ENCODE measurements at regions not wholly inside any gene's neighbourhood (a gene's known extent, or its start where the extent isn't known, plus 50 kb on each side); places are given as distances from the start of the nearest gene placed in this dataset.
"Not testable (repeated sequence)": the region's sequence is repeated elsewhere in the genome, so short reads cannot be mapped to it uniquely, and the experiment has no call there.

GRCh38 chr1:221865808-221866207 is 123.9 kb upstream of the DUSP10 start:
- peak; percentile 29 for DNase-seq (ENCODE audit: low read depth)
- no peak overlapping the region for H3K4me3 ChIP-seq (ENCODE audit: low read depth, low read length)
- TF ChIP-seq CTCF (conservative IDR thresholded peaks at IDR 0.05; ENCODE audit: low read depth, low read length) = no peak

- no peak for TF ChIP-seq CTCF (conservative IDR thresholded peaks at IDR 0.05; ENCODE audit: low read depth, low read length)
These were observed 121.7 kb upstream of the DUSP10 start for GRCh38 chr1:221863635-221864034.

GRCh38 chr1:221862971-221863370 is 121.1 kb upstream of the DUSP10 start:
- TF ChIP-seq CTCF (conservative IDR thresholded peaks at IDR 0.05; ENCODE audit: low read depth, low read length) = no peak
- H3K4me3 ChIP-seq (ENCODE audit: low read depth, low read length) = no peak overlapping the region
- DNase-seq (ENCODE audit: low read depth) = no peak

More at GRCh38 chr1:221863635-221864034, 121.7 kb upstream of the DUSP10 start:
- DNase-seq (ENCODE audit: low read depth) = no peak
- H3K4me3 ChIP-seq (ENCODE audit: low read depth, low read length) = no peak overlapping the region

- no peak for TF ChIP-seq CTCF (conservative IDR thresholded peaks at IDR 0.05; ENCODE audit: low read depth, low read length)
- peak; percentile 39 for DNase-seq (ENCODE audit: low read depth)
- no peak overlapping the region for H3K4me3 ChIP-seq (ENCODE audit: low read depth, low read length)
These were observed 117.1 kb upstream of the DUSP10 start for GRCh38 chr1:221858818-221859611.

GRCh38 chr1:221857094-221857444 is 115.2 kb upstream of the DUSP10 start:
- DNase-seq (ENCODE audit: low read depth); H3K4me3 ChIP-seq (ENCODE audit: low read depth, low read length): not testable (repeated sequence)

- TF ChIP-seq CTCF (conservative IDR thresholded peaks at IDR 0.05; ENCODE audit: low read depth, low read length) = no peak
- DNase-seq (ENCODE audit: low read depth) = peak; percentile 35
These were observed 114.6 kb upstream of the DUSP10 start for GRCh38 chr1:221856228-221857093.

GRCh38 chr1:221855156-221855555 is 113.3 kb upstream of the DUSP10 start:
- H3K4me3 ChIP-seq (ENCODE audit: low read depth, low read length) = no peak overlapping the region
- no peak for DNase-seq (ENCODE audit: low read depth)
- no peak for TF ChIP-seq CTCF (conservative IDR thresholded peaks at IDR 0.05; ENCODE audit: low read depth, low read length)

More at GRCh38 chr1:221856228-221857093, 114.6 kb upstream of the DUSP10 start:
- H3K4me3 ChIP-seq (ENCODE audit: low read depth, low read length) = no peak overlapping the region
